Glomerular visceral epithelial cell (primary cell): ENCODE measurements at regions not wholly inside any gene's neighbourhood (a gene's known extent, or its start where the extent isn't known, plus 50 kb on each side); places are given as distances from the start of the nearest gene placed in this dataset.
A peak's percentile ranks its signal among the peaks of the same experiment; 100 is the strongest.

Source experiments
- DNase-seq: peaks from one replicate; pipeline ENCODE4 v3.0.0-alpha.2; 2016; ENCODE audit errors: extremely low spot score

DNA sequence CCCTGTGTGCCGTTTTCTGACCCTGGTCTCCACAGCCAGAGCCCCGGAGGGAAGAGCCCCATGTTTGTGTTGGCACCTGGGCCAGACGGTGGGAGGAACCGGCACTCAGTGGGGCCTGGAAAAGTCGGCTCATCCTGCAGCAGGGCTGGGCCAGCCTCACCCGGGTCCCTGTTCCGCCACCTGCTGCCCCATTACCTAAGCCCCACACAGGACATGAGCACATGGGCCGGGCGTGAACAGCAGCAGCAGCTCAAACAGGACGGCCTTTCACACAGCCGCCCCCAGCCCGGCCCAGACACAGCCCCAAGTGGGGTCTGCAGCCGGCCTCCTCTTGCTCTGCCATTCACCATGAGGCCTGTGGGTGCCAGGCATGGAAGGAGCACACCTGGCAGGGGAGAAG, 302.4 kb downstream of the MN1 start:
- no peak for DNase-seq

DNA sequence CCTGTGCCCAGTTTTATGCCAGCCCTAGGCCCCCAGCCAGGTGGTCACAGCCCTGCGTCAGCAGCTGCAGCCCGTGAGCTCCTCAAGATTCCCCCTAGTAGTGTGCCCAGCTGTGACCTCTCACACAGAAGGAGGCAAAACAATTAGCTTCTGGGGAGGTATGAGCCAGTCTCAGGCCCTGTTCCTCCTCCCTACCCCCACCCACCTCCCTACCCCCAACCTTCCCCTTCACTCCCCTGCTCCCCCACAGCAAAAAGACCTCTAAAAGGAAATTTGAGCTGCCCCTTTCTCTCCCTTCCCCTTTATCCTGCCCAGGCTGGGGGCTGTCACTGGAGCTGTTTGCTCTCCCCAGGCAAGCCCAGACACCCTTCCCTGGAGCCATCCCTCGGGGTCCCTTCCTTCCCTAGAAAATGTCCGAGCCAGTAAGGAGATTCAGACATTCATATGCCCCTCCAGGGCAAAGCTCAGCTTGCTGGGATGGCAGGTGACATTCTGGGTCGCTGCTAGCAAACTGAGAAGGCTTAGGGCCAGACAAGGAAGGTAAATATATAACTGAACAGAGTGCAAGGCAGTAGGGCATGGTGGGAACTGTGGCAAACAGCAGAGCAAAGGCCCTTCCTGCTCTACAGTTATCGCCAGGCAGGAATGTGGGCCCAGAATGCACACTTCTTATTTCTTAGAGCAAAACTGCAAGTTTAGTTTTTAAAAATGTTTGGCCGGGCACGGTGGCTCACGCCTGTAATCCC, 300.2 kb downstream of the MN1 start:
- DNase-seq = no peak

DNA sequence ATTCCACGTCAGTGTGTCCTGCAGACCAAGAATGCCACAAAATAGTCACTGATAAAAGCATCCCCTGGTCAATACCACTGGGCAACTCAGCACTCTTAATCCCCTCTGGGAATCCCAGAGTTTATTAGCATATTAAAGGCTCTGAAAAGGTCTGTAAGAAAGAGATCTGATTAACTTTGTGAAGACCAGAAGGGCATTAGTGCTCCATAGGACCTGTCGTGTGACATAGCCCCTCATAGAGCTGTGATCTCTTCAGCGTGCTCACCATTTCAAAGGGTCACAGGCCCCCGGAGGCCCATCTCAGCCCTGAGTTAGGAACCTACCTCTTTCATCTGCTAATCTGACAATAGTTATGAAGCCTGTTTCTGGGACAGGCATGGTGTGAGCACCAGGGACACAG, 299.2 kb downstream of the MN1 start:
- no peak for DNase-seq

DNA sequence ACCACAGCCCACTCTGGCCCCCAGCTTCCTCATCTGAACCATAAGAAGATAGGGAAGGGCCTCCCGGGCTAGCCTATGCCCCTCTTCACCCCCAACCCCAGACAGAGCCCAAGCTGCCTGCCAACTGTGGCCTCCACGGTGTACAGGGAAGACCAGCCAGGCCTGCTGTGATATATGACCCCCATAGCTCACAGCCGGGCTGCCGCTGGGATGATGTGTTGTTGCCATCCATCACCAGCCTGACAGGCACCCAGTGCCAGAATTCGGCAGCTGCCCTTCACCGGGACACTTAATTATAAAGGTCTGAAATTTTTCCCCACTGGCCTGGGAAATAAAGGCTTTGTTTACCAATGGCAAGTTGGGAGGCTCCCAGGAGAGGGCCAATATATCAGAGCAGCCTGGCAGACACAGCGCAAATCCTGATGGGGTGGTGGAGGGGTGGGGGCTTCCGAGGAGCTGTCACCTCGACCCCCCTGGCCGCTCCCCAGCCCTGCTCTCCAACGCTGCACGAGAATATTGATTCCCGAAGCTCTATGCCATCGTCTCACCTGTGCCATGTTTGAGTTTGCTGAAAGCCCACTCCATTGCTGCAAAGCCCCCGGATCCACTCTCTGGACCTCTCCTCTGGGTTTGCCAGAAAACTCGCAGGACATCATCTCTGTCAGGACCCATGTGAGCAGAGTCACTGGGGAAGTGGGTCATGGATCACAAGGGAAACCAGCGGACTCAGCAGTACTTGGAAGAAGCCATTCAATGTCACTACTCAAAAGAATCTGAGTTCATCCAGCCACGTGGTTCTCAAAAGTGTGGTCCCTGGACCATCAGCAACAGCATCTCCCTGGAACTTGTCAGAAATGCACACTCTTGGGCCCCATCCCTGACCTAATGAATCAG, 296.9 kb downstream of the MN1 start:
- DNase-seq = no peak

DNA sequence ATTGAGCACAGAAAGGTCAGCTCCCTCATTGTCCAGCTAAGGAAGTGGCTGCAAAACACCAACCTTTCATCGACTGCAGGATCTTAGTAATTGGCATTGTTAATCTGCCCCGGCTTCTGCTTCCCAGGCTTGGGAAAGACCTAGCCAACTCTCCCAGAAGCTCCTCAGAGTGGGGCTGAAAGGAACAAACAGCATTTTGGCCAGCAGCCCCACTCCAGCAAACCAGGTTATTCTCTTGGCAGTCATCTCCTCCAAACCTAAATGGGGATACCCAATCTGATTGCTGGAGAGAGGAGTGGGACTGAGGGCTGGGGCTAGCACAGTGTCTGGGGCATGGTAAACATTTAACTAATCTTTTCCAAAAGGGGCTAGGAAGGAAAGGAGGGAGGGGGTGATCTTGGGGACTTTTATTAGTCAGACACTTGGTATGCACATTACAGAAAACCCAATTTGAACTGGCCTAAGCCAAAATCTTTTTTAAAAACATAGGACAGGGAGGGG, 294.4 kb downstream of the MN1 start:
- DNase-seq = no peak

DNA sequence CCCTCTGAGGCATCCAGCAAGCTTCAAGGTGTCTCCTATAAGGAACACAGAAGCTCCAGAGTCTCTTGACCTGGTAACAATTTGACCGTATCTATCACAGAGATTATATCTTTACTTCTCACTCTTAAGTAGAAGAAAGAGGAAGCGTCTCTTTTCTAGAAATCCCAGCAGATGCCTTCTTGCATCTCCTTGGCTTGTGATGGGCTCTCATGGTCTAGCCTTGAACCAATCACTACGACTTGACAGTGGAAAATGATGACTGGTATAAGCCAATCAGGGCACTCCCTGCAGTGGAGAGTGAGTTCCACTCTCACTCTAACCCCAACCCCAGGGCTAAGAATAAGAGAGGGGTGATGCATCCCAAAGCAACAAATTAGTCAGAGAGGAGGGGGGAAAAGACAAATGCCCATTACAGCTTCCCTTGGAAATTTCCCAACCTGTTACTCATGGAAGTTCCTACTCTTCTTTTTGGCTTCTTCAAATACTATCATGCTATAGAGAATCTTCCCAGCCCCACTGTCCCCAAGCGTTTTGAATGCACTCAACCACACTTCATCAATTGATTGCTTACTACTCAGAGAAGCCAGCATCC, 293.5 kb downstream of the MN1 start:
- DNase-seq = no peak

DNA sequence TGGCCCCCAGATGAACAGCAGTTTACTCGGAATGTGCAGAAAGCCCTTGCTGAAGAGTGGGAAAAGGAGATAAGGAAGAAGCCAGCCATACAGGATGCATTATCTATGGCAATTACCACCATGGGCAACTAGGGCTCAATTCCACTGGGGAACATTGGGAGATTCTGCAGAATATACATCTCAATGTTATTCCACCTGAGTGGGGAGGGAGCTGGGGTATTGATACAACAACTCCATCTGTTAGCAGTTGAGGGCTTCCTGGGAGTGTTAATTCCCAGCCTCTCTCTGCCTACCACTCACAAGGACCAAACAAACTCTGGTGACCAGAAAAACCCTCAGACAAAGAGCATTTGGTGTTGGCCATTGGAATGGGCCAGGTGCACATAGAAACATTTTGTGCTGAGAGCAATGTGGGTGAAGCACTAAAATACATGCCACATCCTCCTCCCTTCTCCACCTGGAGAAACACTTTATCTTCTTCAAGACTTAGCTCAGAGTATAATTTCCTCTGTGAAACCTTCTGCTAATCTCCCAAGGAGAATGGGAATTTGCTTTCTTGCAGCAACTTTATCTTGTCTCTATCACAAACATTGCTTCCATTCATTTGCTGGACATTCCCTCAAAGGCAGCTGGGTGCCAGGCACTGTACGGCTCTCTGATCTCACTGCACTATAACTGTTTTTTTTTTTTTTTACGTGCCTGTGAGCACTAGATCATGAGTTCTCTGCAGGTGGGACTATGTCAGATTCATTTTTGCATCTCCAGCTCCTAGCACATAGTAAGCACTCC, 292.2 kb downstream of the MN1 start:
- no peak for DNase-seq

DNA sequence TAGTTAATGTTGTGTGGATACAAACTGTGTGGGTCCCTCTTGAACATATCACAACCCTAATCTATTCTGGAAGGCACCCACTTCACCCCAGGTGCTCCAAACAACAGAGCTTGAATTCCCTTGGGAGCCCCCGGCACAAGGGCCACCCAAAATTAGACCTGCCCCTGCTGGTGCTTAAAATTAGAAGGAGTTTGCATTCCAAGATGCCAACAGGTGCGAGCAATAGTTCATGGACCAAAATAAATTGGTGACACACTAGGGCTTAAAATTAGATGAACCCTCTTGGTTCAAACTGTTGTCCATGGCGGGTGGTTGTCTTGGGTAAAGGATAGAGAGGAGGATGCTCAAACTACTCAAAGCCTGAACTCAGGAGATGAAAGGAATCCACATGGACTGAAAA, 291.5 kb downstream of the MN1 start:
- no peak for DNase-seq

DNA sequence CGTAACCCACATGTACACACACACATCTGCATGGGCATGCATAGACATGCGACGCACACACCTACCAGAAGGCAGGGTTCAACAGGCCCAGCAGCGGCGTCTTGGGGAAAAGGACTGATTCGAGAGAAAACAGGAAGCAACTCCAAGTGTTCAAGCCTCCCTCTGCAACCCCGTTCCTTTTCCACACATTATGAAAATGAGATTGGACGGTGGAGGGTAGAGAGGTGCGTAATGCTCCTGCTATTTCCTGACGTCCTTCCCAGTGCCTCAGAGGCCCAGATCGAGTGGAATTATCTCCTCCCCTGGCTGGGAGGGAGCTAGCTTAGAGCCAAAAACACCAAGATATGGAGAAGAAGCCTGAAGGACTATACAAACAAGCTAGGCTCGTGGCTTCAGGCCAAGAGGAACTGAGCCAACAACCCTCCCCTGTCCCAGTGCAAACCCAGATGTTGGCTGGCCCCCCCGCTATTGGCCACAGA, 289.2 kb downstream of the MN1 start:
- peak; percentile 16 for DNase-seq

DNA sequence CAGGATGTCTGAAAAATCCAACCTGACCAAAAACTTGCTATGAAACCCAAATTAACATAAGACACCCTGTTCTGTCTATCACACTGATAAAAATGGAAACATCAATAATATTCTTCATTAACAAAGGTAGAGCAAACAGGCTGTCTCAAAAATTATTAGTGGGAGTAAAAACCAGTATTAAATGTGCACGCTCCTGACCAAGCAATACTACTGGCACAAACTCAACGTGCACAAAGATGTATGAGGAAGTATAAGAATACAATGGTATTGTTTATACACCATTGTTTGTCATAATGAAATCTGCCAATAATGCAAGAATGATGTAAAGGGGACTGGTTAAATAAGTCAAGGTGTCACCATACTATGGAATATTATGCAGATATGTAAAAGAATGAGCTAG, 288.5 kb downstream of the MN1 start:
- no peak for DNase-seq

DNA sequence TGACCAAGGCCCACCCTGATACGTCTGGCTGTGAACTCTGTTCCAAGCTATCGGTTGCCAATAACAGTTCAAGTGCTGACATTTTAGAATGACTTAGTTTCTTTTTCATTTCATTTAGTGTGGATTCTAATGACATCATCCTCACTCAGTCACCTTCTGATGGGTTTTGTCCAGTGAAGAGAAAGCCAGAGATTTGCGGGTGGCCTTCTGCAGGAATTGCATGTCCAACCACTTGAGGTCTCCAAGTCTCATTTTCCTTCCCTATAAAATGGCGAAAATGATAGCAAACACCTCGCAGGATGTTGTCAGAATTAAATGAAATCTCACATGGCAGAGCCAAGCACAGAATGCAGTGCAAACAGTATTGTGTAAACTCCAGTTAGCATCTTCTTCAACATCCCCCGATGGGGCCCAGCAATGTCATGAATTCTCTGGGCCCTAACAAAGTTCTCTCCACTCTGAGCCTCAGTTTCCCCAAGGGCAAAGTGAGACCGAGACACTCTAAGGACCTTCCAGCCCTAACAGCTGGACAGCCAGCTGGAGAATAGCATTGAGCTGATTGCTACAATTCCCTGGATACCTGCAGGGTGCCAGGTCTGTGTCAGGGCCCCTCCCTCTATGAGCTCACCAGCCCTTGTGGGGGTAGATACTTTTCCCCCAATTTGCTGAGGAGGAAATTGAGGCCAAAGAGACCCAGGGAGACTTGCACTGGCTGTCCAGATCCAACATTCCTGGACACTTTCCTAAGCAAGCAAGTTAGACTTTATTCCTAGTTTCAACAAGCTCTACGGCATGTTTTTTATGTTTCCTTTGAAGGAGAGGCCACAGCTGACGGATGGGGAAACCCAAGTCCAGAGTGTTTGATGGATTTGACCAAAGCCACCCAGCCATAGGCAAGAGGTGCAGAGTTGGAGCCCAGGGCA, 286.7 kb downstream of the MN1 start:
- no peak for DNase-seq

DNA sequence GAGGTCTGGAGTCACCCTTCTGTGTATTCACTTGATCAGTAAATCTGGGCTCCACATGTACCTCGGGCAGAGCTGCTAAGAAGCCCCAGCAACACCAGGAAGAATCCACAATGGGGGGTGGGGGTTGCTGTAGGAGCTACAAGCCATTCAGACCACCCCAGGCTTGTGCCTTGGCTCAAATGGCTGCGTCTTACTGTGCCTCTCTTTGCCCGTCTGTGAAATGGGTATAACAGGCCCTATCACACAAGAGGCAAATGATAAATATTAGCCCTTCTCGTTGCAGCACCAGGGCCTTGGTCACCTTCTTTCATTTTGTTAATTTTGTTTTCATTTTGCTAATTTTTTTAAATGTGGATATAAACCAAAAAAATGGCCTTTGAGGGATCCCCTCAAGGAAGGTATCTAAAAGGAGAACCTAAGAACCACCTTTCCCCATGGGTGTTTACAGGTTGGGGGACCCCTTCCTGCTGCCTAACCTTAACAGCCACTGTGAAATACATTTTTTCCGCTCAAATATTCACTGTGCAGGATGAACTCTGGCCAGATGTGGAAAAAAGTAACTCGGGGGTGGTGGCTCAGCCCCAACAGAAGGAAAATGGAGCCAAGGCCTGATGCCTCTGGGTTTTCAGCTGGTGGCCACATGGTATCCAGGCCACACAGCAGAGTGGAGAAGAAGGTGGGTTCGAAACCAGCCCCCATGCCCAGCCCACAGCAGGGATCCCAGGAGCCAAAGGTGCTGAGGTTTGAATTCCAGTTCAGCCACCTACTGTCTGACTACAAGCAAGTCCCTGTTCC, 284.0 kb downstream of the MN1 start:
- DNase-seq = no peak

DNA sequence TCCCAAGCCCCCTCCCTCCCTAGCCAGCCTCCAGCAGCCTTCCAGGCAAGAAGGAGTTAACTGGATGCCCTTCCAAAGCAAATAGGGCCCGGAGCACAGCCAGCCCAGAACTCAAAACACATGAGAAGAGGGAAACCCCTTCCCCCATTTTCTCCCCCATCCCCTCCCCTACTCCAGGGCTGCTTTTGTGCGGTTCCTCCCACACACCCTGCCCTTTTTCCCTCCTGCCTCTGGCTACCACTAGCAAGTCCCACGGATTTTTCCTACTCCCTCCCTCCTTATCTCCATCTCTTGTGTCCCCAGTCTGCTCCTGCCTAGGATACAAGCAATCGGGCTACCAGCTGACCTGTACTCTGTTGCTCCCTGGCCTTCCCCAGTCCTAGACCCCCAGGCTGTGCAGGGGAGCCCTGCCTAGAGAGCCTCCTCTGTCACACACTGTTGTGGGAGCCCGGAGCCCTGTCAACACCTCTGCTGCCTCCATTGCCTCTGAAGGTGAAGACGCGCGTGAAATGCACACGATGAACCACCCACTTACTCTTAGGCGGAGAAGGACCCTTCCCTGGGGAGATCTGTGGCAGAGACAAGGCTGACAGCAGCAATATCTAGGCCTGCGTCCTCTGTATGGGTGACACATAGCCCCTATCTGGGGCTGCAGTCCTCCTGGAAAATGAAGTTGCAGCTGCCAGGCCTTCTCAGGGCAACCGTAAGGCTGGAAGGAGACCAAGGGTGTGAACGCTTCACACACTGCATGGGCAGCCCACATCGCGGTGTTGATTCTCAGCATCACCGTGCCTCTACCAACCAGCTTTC, 282.8 kb downstream of the MN1 start:
- no peak for DNase-seq

DNA sequence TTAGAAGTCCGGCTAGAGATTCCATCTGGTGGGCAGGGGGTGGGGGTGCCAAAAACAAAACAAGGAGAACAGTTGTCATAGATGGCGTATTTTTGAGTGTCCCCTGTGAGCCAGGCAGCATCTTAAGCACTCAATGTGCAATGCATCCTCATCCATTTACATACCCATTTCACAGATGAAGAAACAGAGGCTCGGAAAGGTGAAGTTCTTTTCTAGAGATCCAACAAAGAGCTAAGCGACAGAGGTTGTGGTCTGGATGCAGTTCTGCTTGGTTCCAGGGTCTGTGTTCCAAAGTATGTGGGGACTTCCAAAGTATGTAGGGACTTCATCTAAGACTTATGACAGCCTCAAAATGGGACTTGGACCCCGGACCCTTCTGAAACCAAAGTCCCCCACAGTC, 277.8 kb downstream of the MN1 start:
- DNase-seq = no peak

DNA sequence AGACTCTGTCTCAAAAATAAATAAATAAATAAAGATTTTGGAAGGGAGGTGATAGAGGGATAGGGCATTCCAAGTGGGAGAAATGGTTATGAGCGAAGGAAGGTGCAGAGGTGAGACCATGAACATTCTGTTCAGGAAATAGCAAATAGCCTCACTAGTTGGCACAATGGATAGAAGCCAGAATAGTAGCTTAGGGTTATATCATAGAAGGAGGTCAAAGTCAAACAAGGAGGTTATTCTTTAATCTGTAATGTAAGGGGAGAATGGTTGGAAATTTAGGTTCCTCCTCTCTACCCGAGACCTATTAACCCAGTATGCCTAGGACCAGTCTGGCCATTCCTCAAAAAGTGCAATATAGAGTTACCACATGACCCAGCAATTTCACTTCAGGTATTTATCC, 275.8 kb downstream of the MN1 start:
- DNase-seq = no peak

DNA sequence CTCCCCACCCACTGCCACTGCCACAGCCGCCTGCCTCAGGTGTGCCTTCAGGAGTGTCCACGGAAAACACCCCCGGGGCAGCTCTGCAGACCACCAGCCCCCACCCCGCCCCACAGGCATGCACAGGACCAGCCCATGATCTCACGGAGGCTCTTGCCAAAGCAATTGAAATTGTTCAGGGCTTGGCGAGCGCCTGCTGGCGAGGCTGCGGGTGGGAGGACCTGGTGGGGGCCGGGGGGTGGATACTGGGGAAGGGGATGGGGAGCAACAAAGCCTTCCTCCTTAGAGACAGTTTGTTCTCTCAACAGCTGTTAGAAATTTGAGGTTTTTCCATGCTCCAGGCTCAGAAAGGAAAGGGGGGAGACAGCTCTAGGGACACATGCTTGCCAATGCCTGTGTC, 274.7 kb downstream of the MN1 start:
- DNase-seq = no peak

DNA sequence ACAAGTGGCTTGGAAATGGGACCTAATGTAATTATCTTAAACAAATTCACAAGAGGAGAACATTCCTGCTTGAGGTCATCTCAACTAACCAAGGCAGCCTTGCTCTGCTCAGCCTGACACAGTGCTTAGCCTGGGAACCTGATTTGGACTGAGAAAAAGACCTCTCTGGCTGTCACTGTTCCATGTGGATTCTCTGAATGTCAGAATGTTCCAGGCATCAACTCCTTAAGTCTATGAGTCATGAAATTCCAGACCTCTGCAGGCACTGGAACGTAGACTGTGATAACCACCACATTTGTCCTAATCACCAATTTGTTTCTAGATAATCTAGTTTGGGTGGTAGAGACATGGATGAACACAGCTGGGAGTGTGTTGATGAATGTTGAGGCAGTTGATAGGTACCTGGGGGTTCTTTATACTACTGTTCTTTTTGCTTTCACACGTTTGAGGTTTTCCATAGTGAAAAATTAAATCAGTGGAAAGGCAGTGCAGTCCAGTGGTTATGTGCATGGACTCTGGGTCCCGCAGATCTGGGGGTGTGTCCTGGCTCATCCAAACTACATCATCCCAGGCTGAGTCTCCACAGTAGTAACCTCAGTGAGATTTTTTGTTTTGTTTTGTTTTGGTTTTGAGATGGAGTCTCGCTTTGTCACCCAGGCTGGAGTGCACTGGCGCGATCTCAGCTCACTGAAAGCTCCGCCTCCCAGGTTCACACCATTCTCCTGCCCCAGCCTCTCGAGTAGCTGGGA, 269.6 kb downstream of the MN1 start:
- DNase-seq = peak; percentile 73

DNA sequence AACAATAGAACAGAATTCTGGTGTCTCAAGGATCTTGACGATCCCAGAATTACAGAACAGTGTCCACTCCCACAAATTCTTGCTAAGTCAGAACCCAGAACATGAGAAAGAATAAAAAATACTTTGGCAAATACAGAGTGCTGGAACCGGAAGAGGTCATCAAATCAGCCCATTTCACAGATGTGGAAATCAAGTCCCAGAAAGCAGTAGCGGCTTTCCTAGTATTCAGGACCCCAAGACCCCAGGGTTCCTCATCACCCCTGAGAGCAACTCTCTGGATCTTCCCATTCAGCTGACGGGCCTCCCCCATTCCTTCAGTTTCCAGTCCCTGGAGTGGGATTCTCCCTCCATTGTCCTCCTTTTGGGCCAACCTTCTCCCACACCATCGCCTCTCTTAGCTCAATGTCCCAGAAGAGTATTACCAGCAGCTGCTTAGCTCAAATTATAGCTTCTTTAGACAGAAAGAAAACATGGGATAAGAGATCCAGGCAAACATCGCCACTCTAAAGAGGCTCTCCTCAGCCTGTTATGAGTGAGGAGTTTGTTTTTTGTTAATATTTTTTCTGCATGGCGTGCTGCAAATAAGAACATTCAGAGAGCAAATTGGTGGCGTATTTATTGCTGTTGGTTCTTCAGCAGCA, 268.3 kb downstream of the MN1 start:
- no peak for DNase-seq
